ENCODE measurements at regions not wholly inside any gene's neighbourhood (a gene's known extent, or its start where the extent isn't known, plus 50 kb on each side); places are given as distances from the start of the nearest gene placed in this dataset.
A peak's percentile ranks its signal among the peaks of the same experiment; 100 is the strongest.
"Not testable (repeated sequence)": the region's sequence is repeated elsewhere in the genome, so short reads cannot be mapped to it uniquely, and the experiment has no call there.

- DNase-seq (ENCODE audit: low spot score): no peak
- FAIRE-seq: no peak
Measured at GRCh38 chr22:35475545-35475944, 65.1 kb upstream of the RASD2 start.

- FAIRE-seq (no peak), DNase-seq (ENCODE audit: low spot score) (no peak)
Measured at GRCh38 chr22:35476341-35476740, 64.3 kb upstream of the RASD2 start.

- DNase-seq (ENCODE audit: low spot score): peak; percentile 91
- no peak for FAIRE-seq
Measured at GRCh38 chr22:35477911-35478582, 62.6 kb upstream of the RASD2 start.

GRCh38 chr22:35478633-35479107 lies 62.0 kb upstream of the RASD2 start:
- DNase-seq (ENCODE audit: low spot score) (no peak), FAIRE-seq (no peak)

- DNase-seq (ENCODE audit: low spot score): no peak
- FAIRE-seq: no peak
Measured at GRCh38 chr22:35479359-35479758, 61.3 kb upstream of the RASD2 start.

GRCh38 chr22:35479985-35480550 lies 60.6 kb upstream of the RASD2 start:
- DNase-seq (ENCODE audit: low spot score) (no peak), FAIRE-seq (peak; percentile 23)

GRCh38 chr22:35480627-35481550 lies 59.7 kb upstream of the RASD2 start:
- peak; percentile 37 for FAIRE-seq
- DNase-seq (ENCODE audit: low spot score): no peak

- no peak for FAIRE-seq
- no peak for DNase-seq (ENCODE audit: low spot score)
Measured at GRCh38 chr22:35482311-35482710, 58.3 kb upstream of the RASD2 start.

GRCh38 chr22:35482974-35483373 lies 57.7 kb upstream of the RASD2 start:
- FAIRE-seq (no peak), DNase-seq (ENCODE audit: low spot score) (no peak)

GRCh38 chr22:35483730-35484129 lies 56.9 kb upstream of the RASD2 start:
- DNase-seq (ENCODE audit: low spot score) (no peak), FAIRE-seq (peak; percentile 72)

GRCh38 chr22:35484651-35485556 lies 55.7 kb upstream of the RASD2 start:
- no peak for FAIRE-seq
- no peak for DNase-seq (ENCODE audit: low spot score)

GRCh38 chr22:35486116-35486631 lies 54.5 kb upstream of the RASD2 start:
- DNase-seq (ENCODE audit: low spot score) (no peak), FAIRE-seq (no peak)

GRCh38 chr22:35487623-35488022 lies 53.0 kb upstream of the RASD2 start:
- not testable (repeated sequence) for DNase-seq (ENCODE audit: low spot score); FAIRE-seq

GRCh38 chr22:35488513-35488912 lies 52.1 kb upstream of the RASD2 start:
- DNase-seq (ENCODE audit: low spot score) (no peak), FAIRE-seq (no peak)

- DNase-seq (ENCODE audit: low spot score): no peak
- FAIRE-seq: no peak
Measured at GRCh38 chr22:35489239-35489638, 51.4 kb upstream of the RASD2 start.

Measured in urothelium cell line (cell line).